ENCODE measurements at regions not wholly inside any gene's neighbourhood (a gene's known extent, or its start where the extent isn't known, plus 50 kb on each side); places are given as distances from the start of the nearest gene placed in this dataset.

GRCh38 chr5:12357626-12358025, 453.4 kb upstream of the CTNND2 start:
- 80% methylated on average over 3 of the region's 3 CpGs for WGBS (ENCODE audit: low lambda C conversion rate, missing lambda C conversion rate)
- TF ChIP-seq EZH2phosphoT487 (IDR thresholded peaks at IDR 0.05; ENCODE audit: low read depth, severe bottlenecking, unreplicated experiment) (no peak), EZH2 (IDR thresholded peaks at IDR 0.05; ENCODE audit: borderline replicate concordance) (no peak)
- TF ChIP-seq, protein P1, sequence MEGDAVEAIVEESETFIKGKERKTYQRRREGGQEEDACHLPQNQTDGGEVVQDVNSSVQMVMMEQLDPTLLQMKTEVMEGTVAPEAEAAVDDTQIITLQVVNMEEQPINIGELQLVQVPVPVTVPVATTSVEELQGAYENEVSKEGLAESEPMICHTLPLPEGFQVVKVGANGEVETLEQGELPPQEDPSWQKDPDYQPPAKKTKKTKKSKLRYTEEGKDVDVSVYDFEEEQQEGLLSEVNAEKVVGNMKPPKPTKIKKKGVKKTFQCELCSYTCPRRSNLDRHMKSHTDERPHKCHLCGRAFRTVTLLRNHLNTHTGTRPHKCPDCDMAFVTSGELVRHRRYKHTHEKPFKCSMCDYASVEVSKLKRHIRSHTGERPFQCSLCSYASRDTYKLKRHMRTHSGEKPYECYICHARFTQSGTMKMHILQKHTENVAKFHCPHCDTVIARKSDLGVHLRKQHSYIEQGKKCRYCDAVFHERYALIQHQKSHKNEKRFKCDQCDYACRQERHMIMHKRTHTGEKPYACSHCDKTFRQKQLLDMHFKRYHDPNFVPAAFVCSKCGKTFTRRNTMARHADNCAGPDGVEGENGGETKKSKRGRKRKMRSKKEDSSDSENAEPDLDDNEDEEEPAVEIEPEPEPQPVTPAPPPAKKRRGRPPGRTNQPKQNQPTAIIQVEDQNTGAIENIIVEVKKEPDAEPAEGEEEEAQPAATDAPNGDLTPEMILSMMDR (IDR thresholded peaks at IDR 0.05; ENCODE audit: poor library complexity): no peak

GRCh38 chr5:12354686-12355085, 450.4 kb upstream of the CTNND2 start:
- Histone ChIP-seq H3K4me1 (ENCODE audit: insufficient read depth) (no peaks in the 10 kb centered on the region), H3K27ac (no peak overlapping the region), H2AFZ (no peak overlapping the region), H4K20me1 (ENCODE audit: insufficient read depth, poor library complexity, severe bottlenecking) (no peaks in the 10 kb centered on the region), H3K9me2 (replicated peaks; ENCODE audit: insufficient read depth) (no peaks in the 10 kb centered on the region), H3K79me2 (no peaks in the 10 kb centered on the region), H3K27me3 (no peaks in the 10 kb centered on the region), H3K4me2 (no peak overlapping the region), H3K9me3 (ENCODE audit: low read depth) (no peaks in the 10 kb centered on the region), H3K36me3 (replicated peaks; ENCODE audit: insufficient read depth, low read depth) (no peaks in the 10 kb centered on the region), H3K4me3 (no peak overlapping the region)
- TF ChIP-seq EZH2phosphoT487 (IDR thresholded peaks at IDR 0.05; ENCODE audit: low read depth, severe bottlenecking, unreplicated experiment) (no peak), EZH2 (IDR thresholded peaks at IDR 0.05; ENCODE audit: borderline replicate concordance) (no peak)
- TF ChIP-seq, protein P1 (IDR thresholded peaks at IDR 0.05; ENCODE audit: poor library complexity): no peak
- no peak for DNase-seq (ENCODE audit: low spot score)
- 46% methylated on average over 4 of the region's 4 CpGs for WGBS (ENCODE audit: low lambda C conversion rate, missing lambda C conversion rate)

More at GRCh38 chr5:12357626-12358025, 453.4 kb upstream of the CTNND2 start:
- Histone ChIP-seq H2AFZ (no peak overlapping the region), H3K27ac (no peak overlapping the region), H3K4me2 (no peak overlapping the region), H3K36me3 (replicated peaks; ENCODE audit: insufficient read depth, low read depth) (no peaks in the 10 kb centered on the region), H3K79me2 (no peaks in the 10 kb centered on the region), H4K20me1 (ENCODE audit: insufficient read depth, poor library complexity, severe bottlenecking) (no peaks in the 10 kb centered on the region), H3K4me3 (no peak overlapping the region), H3K9me3 (ENCODE audit: low read depth) (no peaks in the 10 kb centered on the region), H3K9me2 (replicated peaks; ENCODE audit: insufficient read depth) (no peaks in the 10 kb centered on the region), H3K27me3 (no peaks in the 10 kb centered on the region), H3K4me1 (ENCODE audit: insufficient read depth) (no peaks in the 10 kb centered on the region)
- DNase-seq (ENCODE audit: low spot score): no peak

GRCh38 chr5:12343558-12343957, 439.3 kb upstream of the CTNND2 start:
- H3K27me3 ChIP-seq: no peaks in the 10 kb centered on the region
- WGBS (ENCODE audit: low lambda C conversion rate, missing lambda C conversion rate): 82% methylated on average over 3 of the region's 3 CpGs
- H3K4me3 ChIP-seq: no peak overlapping the region
- DNase-seq (ENCODE audit: low spot score): no peak
- no peaks in the 10 kb centered on the region for H3K79me2 ChIP-seq
- H3K9me2 ChIP-seq (replicated peaks; ENCODE audit: insufficient read depth): no peaks in the 10 kb centered on the region
- TF ChIP-seq EZH2 (IDR thresholded peaks at IDR 0.05; ENCODE audit: borderline replicate concordance) (no peak), EZH2phosphoT487 (IDR thresholded peaks at IDR 0.05; ENCODE audit: low read depth, severe bottlenecking, unreplicated experiment) (no peak)
- TF ChIP-seq, protein P1 (IDR thresholded peaks at IDR 0.05; ENCODE audit: poor library complexity): no peak
- no peaks in the 10 kb centered on the region for H3K9me3 ChIP-seq (ENCODE audit: low read depth)
- H2AFZ ChIP-seq: no peak overlapping the region
- no peak overlapping the region for H3K4me2 ChIP-seq
- no peak overlapping the region for H3K27ac ChIP-seq
- H3K36me3 ChIP-seq (replicated peaks; ENCODE audit: insufficient read depth, low read depth): no peaks in the 10 kb centered on the region
- no peaks in the 10 kb centered on the region for H4K20me1 ChIP-seq (ENCODE audit: insufficient read depth, poor library complexity, severe bottlenecking)
- no peaks in the 10 kb centered on the region for H3K4me1 ChIP-seq (ENCODE audit: insufficient read depth)

DNA sequence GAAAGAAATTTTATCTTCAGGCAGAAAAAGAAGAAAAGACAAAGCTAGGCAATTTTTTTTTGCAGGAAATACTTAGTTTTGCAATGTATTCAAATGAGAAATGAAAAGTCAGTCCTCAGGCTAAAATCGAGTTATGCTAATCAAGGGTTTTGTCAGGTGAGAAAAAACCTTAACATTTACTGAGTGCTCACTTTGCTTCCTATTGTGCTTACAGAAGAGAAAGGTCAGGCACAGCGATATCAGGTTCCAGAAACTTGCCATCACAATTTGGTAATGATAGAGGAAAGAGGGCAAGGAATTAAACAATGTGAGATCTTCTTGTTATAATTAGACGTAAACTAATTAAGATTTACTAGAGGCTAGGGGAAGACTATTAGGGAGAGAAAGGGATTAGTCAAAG, 431.7 kb upstream of the CTNND2 start:
- DNase-seq (ENCODE audit: low spot score): no peak
- Histone ChIP-seq H3K4me1 (ENCODE audit: insufficient read depth) (no peaks in the 10 kb centered on the region), H3K27me3 (no peaks in the 10 kb centered on the region), H3K79me2 (no peaks in the 10 kb centered on the region), H3K36me3 (replicated peaks; ENCODE audit: insufficient read depth, low read depth) (no peaks in the 10 kb centered on the region), H3K4me2 (no peak overlapping the region), H3K9me2 (replicated peaks; ENCODE audit: insufficient read depth) (no peaks in the 10 kb centered on the region), H3K9me3 (ENCODE audit: low read depth) (no peaks in the 10 kb centered on the region), H3K27ac (no peak overlapping the region), H4K20me1 (ENCODE audit: insufficient read depth, poor library complexity, severe bottlenecking) (no peaks in the 10 kb centered on the region), H3K4me3 (no peak overlapping the region), H2AFZ (no peak overlapping the region)
- 42% methylated on average over 3 of the region's 3 CpGs for WGBS (ENCODE audit: low lambda C conversion rate, missing lambda C conversion rate)
- no peak for TF ChIP-seq EZH2phosphoT487 (IDR thresholded peaks at IDR 0.05; ENCODE audit: low read depth, severe bottlenecking, unreplicated experiment)
- no peak for TF ChIP-seq EZH2 (IDR thresholded peaks at IDR 0.05; ENCODE audit: borderline replicate concordance)
- TF ChIP-seq, protein P1 (IDR thresholded peaks at IDR 0.05; ENCODE audit: poor library complexity): no peak

Data from hepatocyte (in vitro differentiated cells).